Left lung (tissue), 4 donors: ENCODE measurements at regions not wholly inside any gene's neighbourhood (a gene's known extent, or its start where the extent isn't known, plus 50 kb on each side); places are given as distances from the start of the nearest gene placed in this dataset.
"Not testable (repeated sequence)": the region's sequence is repeated elsewhere in the genome, so short reads cannot be mapped to it uniquely, and the experiment has no call there.

ENCODE experiments used
- ATAC-seq: fragments of 200-7000 bp; cut with Tn5 transposase; one replicate; pipeline ENCODE4 v1.9.1; 2020; ENCODE audit warnings: moderate library complexity
- DNase-seq, 4 donors: peaks; one replicate each; pipeline ENCODE4 v3.0.0-alpha.2; 2013 to 2020
- H3K27ac ChIP-seq, 2 donors: fragments of 200-600 bp; sonication (generic) in 1 of 2; one replicate each; pipeline versions ENCODE4 v1.5.0 to v1.8.0; 2020 to 2021
- H3K27me3 ChIP-seq, 2 donors: fragments of 200-600 bp; sonication (generic) in 1 of 2; one replicate each; pipeline versions ENCODE4 v1.5.0 to v1.8.0; 2020 to 2021
- H3K36me3 ChIP-seq, 2 donors: fragments of 200-600 bp; sonication (generic) in 1 of 2; one replicate each; pipeline versions ENCODE4 v1.5.0 to v1.8.0; 2020 to 2021
- H3K4me1 ChIP-seq, 2 donors: fragments of 200-600 bp; one replicate each; pipeline ENCODE4 v1.8.0; 2021
- H3K4me3 ChIP-seq, 2 donors: fragments of 200-600 bp; sonication (generic) in 1 of 2; one replicate each; pipeline versions ENCODE4 v1.5.0 to v1.8.0; 2020 to 2021; ENCODE audit warnings: mild to moderate bottlenecking in 1 of 2
- H3K9me3 ChIP-seq, 2 donors: fragments of 200-600 bp; sonication (generic) in 1 of 2; one replicate each; pipeline versions ENCODE4 v1.5.0 to v1.8.0; 2020 to 2021
- intact Hi-C, 2 donors: fragments of 100-400 bp; cut with DNase I; formaldehyde crosslinking; loops; one replicate each; pipeline versions ENCODE4 v1.11.2 to v1.14.2; 2022
- donor health status: DM: no; HTN: yes; CAD: no.
- donor health status: DM: no; HTN: no; CAD: no.

- H3K27me3 ChIP-seq, H3K4me3 ChIP-seq, H3K4me1 ChIP-seq, H3K27ac ChIP-seq, intact Hi-C loops, ATAC-seq, H3K9me3 ChIP-seq, H3K36me3 ChIP-seq: not testable (repeated sequence)
- peak in 1 of 4 donors; percentile 56 for DNase-seq
Measured at GRCh38 chr16:29355339-29356059, 51.0 kb downstream of the NPIPB11 start.

DNA sequence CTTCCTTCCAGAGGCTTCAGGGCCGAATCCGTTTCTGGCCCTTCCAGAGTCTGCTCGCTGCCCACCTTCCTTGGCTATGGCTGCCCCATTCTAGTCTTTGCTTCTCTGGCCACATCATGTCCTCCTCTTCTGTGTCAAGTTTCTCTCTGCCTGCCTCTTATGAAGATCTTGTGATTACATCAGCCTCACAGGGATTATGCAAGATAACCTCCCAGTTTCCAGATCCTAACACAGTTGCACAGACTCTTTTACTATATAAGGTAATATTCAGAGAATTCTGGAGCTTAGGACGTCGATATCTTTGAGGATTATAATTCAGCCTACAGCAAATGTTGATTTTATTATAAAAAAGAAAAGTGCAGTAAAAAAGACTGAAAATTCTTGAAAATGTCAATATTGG is 52.1 kb downstream of the NPIPB11 start:
- H3K27me3 ChIP-seq, H3K9me3 ChIP-seq, H3K4me3 ChIP-seq, H3K36me3 ChIP-seq, H3K4me1 ChIP-seq, DNase-seq, intact Hi-C loops, H3K27ac ChIP-seq: not testable (repeated sequence)
- peak; percentile 79 for ATAC-seq

- ATAC-seq, H3K4me1 ChIP-seq, DNase-seq, H3K4me3 ChIP-seq, H3K9me3 ChIP-seq, H3K36me3 ChIP-seq, H3K27ac ChIP-seq, intact Hi-C loops, H3K27me3 ChIP-seq: not testable (repeated sequence)
Measured at GRCh38 chr16:29352617-29352999, 53.9 kb downstream of the NPIPB11 start.

DNA sequence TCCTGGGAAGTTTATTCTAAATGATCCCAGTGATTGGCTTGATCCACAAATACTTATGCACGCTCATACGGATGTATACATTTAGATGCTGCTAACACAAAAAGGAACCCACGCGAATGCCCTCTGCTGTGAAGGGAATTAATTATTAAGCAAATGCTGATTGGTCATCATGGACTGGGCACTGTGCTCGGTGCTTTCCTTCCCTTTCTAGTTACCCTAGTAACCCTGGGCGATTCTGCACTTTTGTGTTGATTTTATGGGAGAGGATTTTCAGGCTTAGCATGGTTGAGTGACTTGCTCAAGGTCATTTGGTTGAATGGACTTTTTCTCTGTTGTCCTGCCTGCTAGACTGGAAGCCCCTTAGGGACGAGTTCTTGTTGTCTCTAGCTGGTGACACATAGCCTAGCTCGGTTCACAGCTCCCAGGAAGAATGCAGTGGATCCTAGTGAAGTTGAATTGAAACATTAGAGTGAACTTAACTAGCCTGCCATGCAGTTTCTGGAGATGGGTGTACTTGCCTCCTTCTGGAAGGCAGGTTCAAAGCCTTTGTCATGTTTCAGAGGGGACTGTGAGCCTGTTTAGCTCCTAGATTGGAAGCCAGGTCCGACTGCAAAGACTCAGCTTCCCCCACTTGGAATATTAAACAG is 54.4 kb downstream of the NPIPB11 start:
- H3K9me3 ChIP-seq, H3K27ac ChIP-seq, H3K27me3 ChIP-seq, H3K4me1 ChIP-seq, H3K4me3 ChIP-seq, ATAC-seq, intact Hi-C loops, DNase-seq, H3K36me3 ChIP-seq: not testable (repeated sequence)

DNA sequence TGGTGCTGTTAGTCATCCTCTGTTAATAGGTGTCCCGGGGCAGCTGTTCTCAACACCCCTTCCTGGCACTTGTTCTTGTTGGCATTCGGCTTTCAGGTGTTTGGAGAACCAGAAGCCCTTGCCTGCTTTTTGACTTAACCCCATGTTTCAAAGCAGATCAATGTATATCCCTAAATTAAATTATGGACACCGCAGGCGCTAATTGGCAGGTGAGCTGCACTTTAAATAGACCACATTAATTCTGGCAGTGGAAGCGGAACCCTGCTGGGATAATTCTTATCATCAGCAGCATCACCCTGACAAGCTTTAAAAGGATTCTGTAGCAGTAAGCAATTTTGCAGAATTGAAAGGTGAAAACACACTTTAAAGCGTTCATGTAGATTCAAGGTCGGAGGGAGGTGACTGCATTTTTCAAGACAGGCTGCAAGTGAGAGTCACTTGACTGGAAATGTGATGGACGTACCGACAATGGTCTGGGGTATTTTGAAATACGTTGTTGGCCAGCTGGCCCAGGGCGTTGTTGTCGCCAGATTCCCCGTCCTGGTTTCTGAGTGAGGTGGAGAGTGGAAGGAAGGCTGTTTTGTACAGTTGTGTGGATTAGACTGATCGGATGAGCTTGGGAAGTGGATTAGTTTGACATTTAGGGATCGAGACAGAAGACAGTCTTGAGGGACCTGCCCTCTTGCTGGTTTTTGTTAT is 55.1 kb downstream of the NPIPB11 start:
- H3K4me1 ChIP-seq, DNase-seq, H3K36me3 ChIP-seq, H3K27me3 ChIP-seq, H3K27ac ChIP-seq, ATAC-seq, H3K4me3 ChIP-seq, H3K9me3 ChIP-seq, intact Hi-C loops: not testable (repeated sequence)

- H3K27me3 ChIP-seq, H3K9me3 ChIP-seq, H3K4me3 ChIP-seq, intact Hi-C loops, H3K4me1 ChIP-seq, H3K27ac ChIP-seq, H3K36me3 ChIP-seq: not testable (repeated sequence)
- DNase-seq, result peak in 3 of 4 donors; percentile 28 to 69 (median 67)
- ATAC-seq, result peak; percentile 50
Measured at GRCh38 chr16:29349966-29350365, 56.5 kb downstream of the NPIPB11 start.

DNA sequence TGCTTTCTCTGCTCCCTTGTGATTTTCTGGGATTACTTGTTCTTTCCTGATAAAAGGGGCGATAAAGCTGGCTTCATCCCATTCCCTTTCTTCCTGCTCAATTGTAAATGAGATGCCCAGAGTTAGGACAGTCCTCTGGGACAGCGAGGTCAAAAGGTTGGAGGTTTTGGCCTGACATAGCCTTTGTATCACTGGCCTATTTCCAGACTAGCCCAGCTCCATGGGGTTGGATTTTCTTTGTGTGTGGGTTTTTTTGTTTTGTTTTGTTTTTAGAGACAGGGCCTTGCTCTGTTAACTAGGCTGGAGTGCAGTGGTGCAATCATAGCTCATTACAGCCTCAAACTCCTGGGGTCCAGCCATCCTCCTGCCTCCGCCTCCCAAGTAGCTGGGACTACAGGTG is 57.8 kb downstream of the NPIPB11 start:
- H3K4me1 ChIP-seq, H3K4me3 ChIP-seq, H3K36me3 ChIP-seq, H3K27me3 ChIP-seq, DNase-seq, intact Hi-C loops, H3K9me3 ChIP-seq: not testable (repeated sequence)
- H3K27ac ChIP-seq, result peak overlapping the region in 1 of 2 donors; percentile 44
- ATAC-seq, result peak; percentile 6

DNA sequence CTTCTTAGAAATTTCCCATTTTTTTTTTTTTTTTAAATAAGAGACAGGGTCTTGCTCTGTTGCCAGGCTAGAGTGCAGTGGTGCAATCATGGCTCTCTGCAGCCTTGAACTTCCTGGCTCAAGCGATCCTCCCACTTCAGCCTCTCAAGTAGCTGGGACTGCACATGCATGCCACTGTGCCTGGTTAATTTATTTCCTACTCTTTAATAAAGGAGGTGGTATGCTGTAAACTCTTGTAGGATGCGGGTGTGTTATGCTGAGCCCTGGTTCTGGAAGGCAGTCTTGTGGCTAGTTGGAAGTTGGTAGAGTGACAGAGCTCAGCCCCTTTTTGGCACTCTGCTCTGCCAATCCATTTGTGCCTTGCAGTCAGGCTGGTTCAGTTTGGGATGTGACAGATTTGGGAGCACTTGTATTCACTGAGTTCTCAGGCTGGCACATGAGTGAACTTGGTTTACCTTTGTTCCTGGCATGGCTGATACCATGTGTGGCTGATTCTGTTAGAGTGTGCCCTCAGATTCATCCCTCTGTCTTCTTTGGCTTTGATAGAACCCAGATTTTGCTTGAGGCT is 58.3 kb downstream of the NPIPB11 start:
- ATAC-seq, result peak; percentile 46

DNA sequence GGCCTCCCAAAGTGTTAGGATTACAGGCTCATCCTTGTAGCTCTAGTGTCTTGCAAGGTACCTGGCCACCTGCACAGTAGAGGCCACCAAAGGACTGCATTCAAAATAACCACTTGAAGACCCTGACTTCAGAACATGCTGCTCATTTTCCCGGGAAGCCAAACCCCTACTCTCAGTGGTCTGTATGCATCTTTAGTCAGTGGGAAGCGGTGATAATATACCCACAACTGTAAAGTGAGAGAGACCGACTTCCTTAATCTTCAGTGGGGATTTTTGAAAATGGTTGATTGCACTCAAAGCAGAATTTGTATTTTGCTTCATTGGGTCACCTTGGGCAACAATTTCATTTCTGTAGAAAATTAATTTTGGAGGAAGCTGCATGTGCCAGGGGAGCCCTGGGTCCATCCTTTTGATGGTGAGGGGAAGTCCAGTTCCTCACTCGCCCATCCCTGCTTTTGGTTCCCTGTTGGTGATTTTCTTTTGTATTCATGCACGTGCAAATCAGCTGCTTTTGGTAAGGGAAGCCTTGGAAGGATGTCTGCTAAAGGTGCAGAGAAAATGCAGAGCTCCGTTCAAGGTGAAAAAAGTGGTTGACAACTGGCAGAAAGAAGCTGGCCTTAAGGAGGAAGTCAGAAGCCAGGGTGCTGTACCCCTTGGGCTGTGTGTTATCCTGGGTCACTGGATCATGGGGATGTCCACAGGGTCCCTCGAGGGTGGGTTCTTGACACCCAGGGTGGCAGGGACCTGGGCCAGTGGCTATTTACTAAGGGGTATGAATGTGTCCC is 59.5 kb downstream of the NPIPB11 start:
- H3K36me3 ChIP-seq, ATAC-seq, DNase-seq, H3K4me1 ChIP-seq, H3K27me3 ChIP-seq, H3K27ac ChIP-seq, intact Hi-C loops, H3K9me3 ChIP-seq, H3K4me3 ChIP-seq: not testable (repeated sequence)

More for the DNA sequence above, 58.3 kb downstream of the NPIPB11 start:
- H3K27ac ChIP-seq, H3K9me3 ChIP-seq, H3K27me3 ChIP-seq, intact Hi-C loops, H3K4me1 ChIP-seq, DNase-seq, H3K4me3 ChIP-seq, H3K36me3 ChIP-seq: not testable (repeated sequence)

DNA sequence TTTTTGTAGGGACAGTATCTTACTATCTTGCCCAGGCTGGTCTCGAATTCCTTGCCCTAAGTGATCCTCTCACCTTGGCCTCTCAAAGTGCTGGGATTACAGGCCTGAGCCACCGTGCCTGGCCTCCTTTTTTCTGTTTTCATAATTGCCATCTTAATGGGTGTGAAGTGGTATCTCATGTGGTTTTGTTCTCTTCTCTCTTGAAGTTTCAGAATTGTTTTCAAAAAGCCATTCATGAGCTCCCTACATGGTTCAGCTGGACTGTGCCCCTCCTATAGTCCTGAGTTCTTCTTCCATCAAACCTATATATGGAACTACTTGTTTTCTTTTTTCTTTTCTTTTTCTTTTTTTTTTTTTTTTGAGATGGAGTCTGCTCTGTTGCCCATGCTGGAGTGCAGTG is 60.3 kb downstream of the NPIPB11 start:
- not testable (repeated sequence) for ATAC-seq

DNA sequence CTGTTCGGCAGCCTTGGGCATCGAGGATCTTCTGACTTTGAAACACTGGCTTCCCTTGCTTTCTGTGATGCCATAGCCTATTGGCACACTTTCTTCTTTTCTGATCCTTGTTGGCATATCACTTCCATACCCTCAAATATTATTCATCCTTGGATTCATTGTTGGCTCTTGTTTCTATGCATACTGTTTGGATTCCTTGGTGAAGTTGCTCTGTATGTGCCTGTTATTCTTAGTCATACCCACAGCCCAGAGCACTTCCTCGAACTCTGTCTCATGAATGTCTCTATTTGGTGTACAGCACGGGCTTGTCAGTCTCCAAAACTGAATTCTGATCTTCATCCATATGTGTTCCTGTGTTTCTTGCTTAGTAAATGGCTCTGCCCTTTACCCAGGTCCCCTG is 63.6 kb downstream of the NPIPB11 start:
- H3K27ac ChIP-seq, intact Hi-C loops, H3K4me1 ChIP-seq, H3K36me3 ChIP-seq, DNase-seq, H3K9me3 ChIP-seq, H3K27me3 ChIP-seq, H3K4me3 ChIP-seq: not testable (repeated sequence)
- peak; percentile 28 for ATAC-seq

More for the DNA sequence above, 60.3 kb downstream of the NPIPB11 start:
- H3K4me3 ChIP-seq, H3K27ac ChIP-seq, H3K9me3 ChIP-seq, H3K36me3 ChIP-seq, intact Hi-C loops, H3K4me1 ChIP-seq, H3K27me3 ChIP-seq, DNase-seq: not testable (repeated sequence)

DNA sequence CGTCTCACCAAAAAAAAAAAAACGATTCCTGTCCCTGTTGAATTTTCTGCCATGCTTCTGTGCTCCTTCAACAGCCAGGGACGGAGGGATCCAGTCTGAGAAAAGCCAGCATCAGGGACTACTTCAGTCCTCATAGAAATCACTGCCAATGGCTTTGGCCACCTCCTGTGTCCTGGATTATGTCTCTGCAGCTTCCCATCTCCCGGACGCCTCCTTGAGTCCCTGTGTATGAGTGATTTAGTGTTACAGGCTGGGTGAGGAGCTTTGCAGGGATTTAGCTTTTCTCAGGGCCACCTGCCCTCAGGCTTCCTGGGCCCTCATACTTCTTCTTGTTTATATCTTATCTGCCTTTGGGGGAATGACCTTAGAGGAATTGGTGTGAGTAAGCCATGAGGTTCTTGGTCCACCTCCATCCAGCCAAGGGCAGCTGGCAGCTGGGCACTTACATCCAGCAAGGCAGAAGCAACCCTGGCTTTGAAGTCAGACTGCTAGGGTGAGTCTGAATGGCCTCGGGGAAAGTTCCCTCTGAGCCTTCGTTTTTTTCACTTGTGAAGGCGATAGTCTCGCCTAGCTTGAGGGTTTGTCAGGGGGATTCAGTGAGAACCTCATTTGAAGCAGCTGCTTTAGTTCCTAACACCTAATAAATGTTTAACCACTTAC is 65.6 kb downstream of the NPIPB11 start:
- intact Hi-C loops, H3K27ac ChIP-seq, H3K9me3 ChIP-seq, H3K36me3 ChIP-seq, H3K27me3 ChIP-seq, H3K4me3 ChIP-seq, H3K4me1 ChIP-seq, ATAC-seq, DNase-seq: not testable (repeated sequence)
